Renal cortical epithelial cell (primary cell): ENCODE measurements at regions not wholly inside any gene's neighbourhood (a gene's known extent, or its start where the extent isn't known, plus 50 kb on each side); places are given as distances from the start of the nearest gene placed in this dataset.
"Not testable (repeated sequence)": the region's sequence is repeated elsewhere in the genome, so short reads cannot be mapped to it uniquely, and the experiment has no call there.

Experiments used
- DNase-seq: peaks from one replicate; pipeline ENCODE4 v3.0.0-alpha.2; 2011; ENCODE audit warnings: low read depth

DNA sequence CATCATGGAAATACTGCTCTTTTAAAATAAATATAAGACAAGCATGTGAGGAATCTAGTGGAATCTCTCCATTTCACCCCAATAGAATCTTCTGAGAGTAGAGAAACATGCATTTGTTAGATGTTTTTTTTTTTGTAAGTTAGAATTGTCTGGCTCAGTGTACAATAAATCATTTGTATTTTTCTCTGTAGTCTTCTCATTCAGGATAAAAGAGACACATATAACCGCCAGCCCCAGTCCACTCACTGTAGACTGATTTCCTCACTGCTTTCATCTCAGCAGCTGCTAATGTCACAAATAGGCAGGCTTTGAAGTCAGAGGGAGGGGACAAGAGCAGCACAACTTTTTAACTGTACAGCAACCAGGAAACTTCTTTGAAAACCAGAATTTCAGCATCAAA lies 140.2 kb upstream of the RBMS3 start:
- DNase-seq, result no peak

- no peak for DNase-seq
These were observed 139.5 kb upstream of the RBMS3 start for GRCh38 chr3:29141197-29141917.

DNA sequence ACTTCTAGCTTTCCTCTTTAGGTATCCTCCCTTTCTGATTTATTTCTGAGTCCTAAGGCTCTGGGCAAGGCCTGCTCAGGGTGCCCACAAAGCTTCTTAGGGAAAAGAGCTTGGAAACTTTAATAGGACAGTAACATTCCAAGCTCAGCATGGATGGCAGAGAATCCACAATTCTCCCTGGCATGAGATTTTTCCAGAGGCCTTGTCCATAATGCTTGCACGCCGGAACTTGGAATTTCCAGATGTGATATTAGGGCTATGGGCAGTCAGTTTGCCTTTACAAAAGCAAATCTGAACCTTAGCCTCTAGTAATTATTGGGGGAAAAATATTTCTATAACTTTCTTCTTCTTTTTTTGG lies 139.0 kb upstream of the RBMS3 start:
- no peak for DNase-seq

DNA sequence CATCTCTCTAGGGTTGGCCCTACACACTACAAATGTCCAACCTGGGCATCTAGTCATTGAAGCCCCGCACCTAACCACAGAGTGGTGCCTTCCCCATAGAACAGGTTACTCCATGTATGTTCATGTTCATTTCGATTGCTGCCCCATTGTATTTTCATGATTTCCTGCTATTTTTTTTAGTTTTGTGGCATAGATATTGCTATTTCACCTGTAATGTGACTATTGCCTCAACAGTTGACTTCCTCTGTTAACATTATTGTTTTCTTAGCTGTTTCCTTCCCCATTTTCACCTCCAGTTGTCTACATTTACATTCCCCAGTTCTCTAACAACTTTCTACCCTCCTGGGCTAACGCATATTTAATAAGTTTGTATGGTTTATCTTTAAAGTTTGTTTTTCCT lies 137.7 kb upstream of the RBMS3 start:
- no peak for DNase-seq

DNA sequence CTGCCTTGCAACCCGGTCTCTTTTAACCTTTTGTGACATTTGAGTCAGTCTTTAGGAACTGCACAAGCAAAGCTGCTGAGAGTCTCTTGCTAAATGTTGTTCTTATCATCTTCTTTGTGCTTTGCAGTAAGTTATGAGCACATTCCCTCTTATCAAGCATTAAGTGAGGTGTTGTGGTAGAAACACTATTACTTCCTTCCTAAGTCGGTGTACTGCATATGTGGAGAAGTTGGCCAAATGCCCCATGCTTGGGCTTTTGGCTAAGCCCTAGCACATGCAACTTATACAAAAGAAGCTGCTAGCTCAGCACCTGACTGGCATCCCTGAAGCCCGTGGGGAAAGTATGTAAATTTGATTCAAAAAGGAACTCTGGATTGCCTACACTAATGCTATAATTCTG lies 136.5 kb upstream of the RBMS3 start:
- no peak for DNase-seq

GRCh38 chr3:29144807-29145206 lies 136.1 kb upstream of the RBMS3 start:
- peak; percentile 38 for DNase-seq

- no peak for DNase-seq
These were observed 135.5 kb upstream of the RBMS3 start for GRCh38 chr3:29145360-29145759.

- DNase-seq, result no peak
These were observed 128.5 kb upstream of the RBMS3 start for GRCh38 chr3:29152379-29152778.

DNA sequence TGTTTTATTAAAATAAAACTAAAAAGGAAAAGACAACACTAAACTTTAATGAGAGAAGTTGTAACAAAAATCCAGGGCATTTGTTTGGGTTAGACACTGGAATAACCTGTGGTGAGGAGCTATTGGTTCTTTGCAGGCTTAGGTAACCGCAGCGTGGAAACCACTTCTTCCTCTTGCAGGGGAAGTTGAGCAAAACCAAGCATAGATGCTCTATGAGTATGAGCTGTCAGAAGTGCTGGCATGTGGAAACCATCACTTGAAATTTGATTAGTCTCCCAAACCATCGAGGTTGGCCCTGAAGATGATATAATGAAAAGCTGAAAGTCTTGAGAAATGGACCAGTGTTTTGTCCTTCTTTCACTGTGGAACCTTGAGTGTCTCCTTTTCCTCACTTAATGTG lies 127.1 kb upstream of the RBMS3 start:
- peak; percentile 24 for DNase-seq

DNA sequence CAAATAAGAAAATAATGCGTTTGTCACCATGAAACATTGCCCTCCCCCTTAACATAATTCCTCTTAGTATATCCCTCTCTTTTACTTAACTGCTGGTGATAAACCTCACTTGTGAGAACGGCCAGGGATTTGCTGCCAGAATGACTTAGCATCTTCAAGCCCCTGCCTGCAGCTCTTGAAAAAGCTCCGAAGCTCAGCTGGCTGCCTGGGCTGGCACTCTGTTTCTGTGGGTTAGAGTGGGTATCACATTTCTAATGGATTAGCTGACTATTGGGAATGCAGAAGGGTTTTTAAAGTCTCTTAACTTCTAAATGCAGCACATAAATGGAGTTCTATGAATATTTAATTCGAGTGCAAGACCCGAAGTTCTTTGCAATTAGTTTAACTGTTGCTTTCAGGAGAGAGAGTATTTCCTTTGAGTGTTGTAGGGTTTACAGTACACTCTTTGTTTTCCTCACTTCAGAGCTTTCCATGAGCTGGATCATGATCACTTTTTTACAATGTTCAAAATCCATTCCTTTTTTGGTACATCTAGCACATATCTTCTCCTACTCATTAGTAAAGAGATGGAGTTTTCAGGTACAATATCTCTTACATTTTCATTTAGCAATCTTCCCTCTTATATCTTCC lies 124.7 kb upstream of the RBMS3 start:
- DNase-seq, result no peak

DNA sequence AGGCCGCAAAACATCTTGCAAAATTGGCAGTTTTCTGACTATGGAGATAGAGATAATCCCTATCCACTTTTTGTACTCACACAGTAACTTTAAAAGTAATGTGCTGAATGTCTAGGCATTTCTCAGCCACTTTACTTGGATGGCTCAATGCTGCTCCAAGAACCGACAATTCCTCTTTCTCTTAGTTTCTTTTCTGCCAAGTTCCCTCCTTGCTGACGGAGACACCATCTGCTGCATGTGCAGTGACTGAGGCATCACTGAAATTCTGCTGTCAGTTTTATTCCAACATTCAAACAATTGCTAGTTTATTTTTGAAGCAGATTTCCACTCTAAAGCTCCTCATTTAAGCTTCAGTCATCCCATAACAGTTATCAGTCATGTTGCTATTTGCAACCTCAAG lies 116.0 kb upstream of the RBMS3 start:
- DNase-seq, result no peak

- no peak for DNase-seq
These were observed 113.7 kb upstream of the RBMS3 start for GRCh38 chr3:29167180-29167579.

DNA sequence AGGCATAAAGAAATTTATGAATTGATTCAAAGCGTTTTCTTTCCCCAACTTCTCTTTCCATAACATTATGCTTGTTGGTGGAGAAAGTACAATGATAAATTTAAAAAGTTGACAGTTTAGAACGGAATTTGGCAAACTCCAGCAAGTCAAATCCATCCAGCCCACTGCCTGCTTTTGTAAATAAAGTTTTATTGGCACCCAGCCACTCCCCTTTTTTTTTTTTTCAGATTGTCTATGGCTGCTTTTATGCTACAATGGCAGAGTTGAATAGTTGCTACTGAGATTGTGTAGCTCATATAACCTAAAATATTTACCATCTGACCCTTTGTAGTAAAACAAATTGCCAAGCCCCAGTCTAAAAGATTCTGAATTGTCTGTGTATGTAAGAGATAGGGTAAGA lies 112.8 kb upstream of the RBMS3 start:
- no peak for DNase-seq

GRCh38 chr3:29168696-29169095 lies 112.2 kb upstream of the RBMS3 start:
- no peak for DNase-seq

- no peak for DNase-seq
These were observed 111.4 kb upstream of the RBMS3 start for GRCh38 chr3:29169451-29169850.

GRCh38 chr3:29171043-29171990 lies 109.6 kb upstream of the RBMS3 start:
- no peak for DNase-seq

- no peak for DNase-seq
These were observed 104.4 kb upstream of the RBMS3 start for GRCh38 chr3:29176501-29176900.

GRCh38 chr3:29178809-29179793 lies 101.8 kb upstream of the RBMS3 start:
- no peak for DNase-seq

DNA sequence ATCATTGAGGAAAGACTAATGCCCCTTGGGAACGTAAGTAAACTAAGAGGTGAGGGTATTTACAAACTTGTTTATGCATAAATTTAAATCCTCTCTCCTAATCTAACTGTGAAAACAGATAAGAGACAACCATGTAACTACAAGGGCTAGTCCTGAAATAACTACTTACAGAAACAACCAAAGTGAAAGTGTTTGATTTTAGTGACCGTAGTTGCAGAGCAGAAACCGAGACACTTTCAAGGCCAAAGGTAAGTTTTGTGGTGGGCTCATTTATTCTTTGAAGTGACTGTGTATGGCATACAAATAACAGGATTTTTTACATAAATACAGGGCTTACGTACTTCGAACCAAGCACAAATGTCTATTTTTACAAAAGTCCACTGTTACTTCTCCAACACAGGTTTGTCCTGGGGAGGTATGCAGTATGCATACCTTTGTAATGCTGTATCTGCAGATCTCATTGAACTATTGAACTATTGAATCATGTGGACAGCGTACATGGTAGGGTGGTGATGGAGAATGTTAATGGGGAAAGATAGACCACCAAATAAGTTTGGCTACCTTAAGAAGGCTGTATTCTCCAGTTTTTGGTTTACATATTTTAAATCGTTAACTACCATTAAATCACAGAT lies 99.6 kb upstream of the RBMS3 start:
- DNase-seq, result no peak

- DNase-seq, result no peak
These were observed 99.0 kb upstream of the RBMS3 start for GRCh38 chr3:29181872-29182271.

GRCh38 chr3:29182828-29183227 lies 98.0 kb upstream of the RBMS3 start:
- DNase-seq, result not testable (repeated sequence)
